Endothelial cell of umbilical vein (primary cell): ENCODE measurements at regions not wholly inside any gene's neighbourhood (a gene's known extent, or its start where the extent isn't known, plus 50 kb on each side); places are given as distances from the start of the nearest gene placed in this dataset.

Source experiments
- CTCF ChIP-seq, 2 donors: IDR thresholded peaks; 1 replicate in 1 of 2; 2 replicates in 1 of 2; pipeline ENCODE4 v1.5.1; 2011; ENCODE audit warnings: low read length in 2 of 2, mild to moderate bottlenecking in 2 of 2, moderate library complexity in 2 of 2, control low read depth in 1 of 2, inconsistent platforms in 1 of 2, low read depth in 1 of 2; ENCODE audit not compliant: insufficient read depth in 1 of 2; ENCODE audit errors: extremely low read depth in 1 of 2
- JUN ChIP-seq: IDR thresholded peaks from 2 replicates; pipeline ENCODE4 v1.6.1; 2011; ENCODE audit warnings: borderline replicate concordance, low read depth; ENCODE audit not compliant: insufficient read length, insufficient read depth
- MAX ChIP-seq: IDR thresholded peaks from 2 replicates; pipeline ENCODE4 v1.6.1; 2011; ENCODE audit not compliant: insufficient read depth, insufficient read length
- POLR2A ChIP-seq: IDR thresholded peaks from 2 replicates; pipeline ENCODE4 v1.6.1; 2012; ENCODE audit warnings: low read depth, mild to moderate bottlenecking, control low read depth, low read length
- POLR2AphosphoS5 ChIP-seq: IDR thresholded peaks from 2 replicates; pipeline ENCODE4 v1.6.1; 2012; ENCODE audit warnings: low read depth, mild to moderate bottlenecking, control low read depth, low read length, moderate library complexity; ENCODE audit not compliant: insufficient read depth

GRCh38 chr11:109877043-109877442, 216.1 kb upstream of the ZC3H12C start:
- TF ChIP-seq CTCF (IDR thresholded peaks at IDR 0.05; ENCODE audit: extremely low read depth in 1 of 2, insufficient read depth in 1 of 2, low read depth in 1 of 2, low read length in 2 of 2) (no peak), POLR2AphosphoS5 (no peak), POLR2A (no peak), MAX (no peak), JUN (no peak)
